C1 segment of cervical spinal cord (tissue), 14 donors: ENCODE measurements at regions not wholly inside any gene's neighbourhood (a gene's known extent, or its start where the extent isn't known, plus 50 kb on each side); places are given as distances from the start of the nearest gene placed in this dataset.

ENCODE experiments used
- DNase-seq, 14 donors: peaks; one replicate each; lab custom pipeline; 2025; lab: John Stamatoyannopoulos, UW

DNA sequence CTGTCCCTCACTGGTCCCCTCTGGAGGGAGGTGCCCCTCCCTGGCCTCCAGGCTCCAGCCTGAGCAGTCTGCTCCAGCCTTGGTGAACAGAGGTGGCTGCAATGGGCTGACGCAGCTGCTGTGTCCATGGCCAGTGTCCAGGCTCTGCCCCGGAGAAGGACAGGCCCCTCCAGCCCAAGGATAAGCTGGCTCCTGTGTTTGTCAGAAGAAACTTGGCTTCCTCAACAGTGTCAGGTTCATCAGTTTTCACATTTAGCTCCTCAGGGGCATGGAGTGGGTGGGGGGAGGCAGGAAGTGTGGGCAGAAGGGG lies 402.8 kb downstream of the MATN1 start:
- no peak for DNase-seq

GRCh38 chr1:30319765-30320580 lies 403.4 kb downstream of the MATN1 start:
- no peak for DNase-seq

DNA sequence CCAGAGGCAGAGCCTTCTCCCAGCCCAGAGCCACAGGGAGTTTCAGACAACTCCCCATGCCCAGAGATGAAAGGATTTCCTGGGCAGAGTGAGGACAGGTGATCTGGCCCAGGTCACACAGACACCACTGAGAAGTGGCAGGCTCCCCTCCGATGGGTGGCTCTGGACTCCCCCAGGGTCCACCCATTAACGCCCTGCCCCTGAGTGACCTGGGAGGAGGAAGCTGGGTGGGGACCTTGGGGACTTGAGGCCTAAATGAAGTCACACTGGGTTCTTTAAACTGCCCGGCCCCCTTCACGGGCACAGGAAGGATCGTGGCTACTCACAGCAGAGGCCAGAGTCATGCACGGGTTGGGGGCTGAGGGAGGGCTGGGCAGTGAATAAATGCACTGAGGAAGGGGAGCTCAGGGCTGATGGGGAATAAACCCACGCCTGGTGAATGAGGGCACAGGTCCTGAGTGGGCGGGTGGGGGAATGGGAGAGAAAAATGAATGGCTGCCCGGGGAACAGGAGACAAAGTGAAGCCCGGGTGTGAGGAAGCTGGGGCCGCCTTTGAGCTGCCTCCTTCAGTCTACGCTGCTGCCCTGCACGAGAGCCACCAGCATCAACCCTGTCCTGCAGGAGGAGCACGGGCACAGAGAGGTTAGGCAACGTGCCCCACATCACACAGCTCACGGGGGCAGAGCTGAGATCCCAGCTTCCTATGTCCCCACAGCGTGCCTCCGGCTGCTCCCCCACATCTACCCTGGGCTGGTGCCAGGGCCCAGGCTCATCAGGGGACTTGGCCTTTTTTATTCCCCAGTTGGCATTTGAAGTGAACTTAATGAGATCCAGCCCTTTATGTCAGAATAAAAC lies 404.3 kb downstream of the MATN1 start:
- no peak for DNase-seq

DNA sequence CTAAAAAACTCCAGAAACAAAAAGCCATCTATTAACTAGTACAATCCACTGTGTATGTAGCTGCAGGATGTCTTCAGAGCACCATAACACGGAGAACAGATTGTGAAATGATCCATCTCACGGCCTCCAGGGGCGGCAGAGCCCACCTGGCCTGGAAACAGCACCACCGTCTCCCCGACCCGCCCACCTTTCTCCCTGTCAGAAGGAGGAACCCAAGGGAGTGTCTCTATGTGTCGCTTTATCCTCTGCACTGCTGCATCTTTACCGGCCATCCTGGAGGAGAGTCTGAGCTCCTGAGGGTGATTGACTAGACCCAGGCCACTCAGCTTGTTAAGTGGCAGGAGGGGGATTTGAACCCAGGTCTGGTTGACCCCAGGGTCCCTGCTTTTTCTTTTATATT lies 405.0 kb downstream of the MATN1 start:
- no peak for DNase-seq

DNA sequence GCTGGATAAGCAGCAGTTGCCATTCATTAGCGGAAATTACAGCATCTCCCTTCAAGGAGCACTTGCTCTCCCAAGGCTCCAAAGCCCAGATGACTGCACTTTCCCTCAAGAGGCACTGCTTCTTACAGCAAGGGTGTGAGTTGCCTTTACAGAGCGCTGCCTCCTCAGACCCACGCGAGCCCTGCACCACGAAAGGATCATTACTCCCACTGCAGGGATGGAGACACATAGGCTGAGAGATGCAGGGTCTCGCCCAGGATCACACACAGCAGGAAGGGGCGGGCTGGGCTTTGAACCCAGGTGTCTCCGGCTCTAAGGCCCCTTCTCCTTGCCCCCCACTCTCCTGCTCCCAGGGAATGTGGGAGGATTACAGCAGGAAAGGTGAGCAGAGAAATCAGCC lies 405.5 kb downstream of the MATN1 start:
- DNase-seq, result no peak

DNA sequence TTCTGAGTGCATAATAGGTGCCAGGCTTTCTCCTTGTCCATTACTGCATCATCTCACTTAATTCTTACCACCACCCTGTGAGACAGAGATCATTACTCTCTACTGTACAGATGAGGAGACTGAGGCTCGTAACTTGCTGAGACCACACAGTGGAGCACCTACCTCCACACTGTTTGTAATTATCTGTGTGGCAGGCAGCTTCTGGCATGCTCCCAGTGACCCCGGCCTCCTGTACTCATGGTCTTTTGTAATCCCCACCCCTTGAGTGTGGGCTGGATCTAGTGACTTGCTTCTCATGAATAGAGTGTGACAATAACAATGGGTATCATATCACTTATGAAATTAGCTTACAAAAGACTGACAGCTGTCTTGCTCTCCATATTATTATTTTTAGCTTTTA lies 407.3 kb downstream of the MATN1 start:
- no peak for DNase-seq

DNA sequence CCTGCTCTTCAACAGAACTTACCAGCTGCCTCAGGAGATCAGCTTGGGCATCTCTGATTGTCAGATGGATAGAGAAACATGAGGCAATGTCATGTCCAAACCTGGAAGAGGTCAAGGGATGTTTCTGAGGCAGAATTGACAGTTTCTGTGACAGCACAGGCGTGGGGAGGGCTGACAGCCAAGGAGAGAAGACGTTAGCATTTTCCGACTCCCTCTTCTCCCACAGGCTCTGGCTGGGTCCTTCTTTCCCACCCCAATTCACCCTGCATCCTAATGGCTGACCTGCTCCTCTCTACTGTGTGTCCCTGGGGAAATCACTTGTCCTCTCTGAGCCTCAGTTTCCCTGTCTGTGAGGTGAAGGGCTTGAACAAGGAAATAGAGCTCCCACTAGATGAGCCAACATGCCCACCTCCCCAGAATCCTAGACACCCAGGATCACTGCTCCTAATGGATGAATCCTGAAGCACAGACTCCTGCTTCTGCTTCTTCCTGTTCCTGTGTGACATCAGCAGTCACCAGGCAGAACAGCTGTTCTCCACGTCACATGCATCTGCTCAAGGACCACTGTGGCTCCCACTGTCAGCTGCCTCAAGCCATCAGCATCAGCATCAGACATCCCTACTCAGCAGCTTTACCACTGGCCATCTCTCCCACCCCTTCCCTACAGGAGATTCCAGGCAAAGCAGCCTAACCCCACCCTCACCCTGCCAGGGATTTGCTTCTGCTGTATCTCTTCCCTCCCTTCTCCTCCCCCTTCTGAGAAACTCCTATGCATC lies 408.0 kb downstream of the MATN1 start:
- DNase-seq, result no peak

- DNase-seq, result no peak
These were observed 408.8 kb downstream of the MATN1 start for GRCh38 chr1:30314591-30314990.

DNA sequence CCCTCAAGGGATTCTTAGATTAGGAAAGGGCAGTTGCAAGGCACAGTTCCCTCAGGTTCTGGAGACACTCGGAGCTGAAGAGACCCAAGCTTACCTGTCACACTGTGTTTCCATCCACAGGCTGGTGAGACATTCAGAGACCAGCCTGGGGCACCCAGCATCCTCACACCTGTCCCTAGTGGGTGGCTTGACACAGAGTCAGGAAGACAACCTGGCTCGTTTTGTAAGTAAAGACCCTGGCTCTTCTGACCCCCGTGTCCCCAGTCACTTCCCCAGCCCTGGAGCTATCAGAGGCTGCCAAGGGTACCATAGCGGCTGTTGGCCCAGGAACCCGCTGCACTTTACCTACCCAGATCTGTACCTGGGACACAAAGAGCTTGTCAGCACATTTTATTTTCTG lies 409.8 kb downstream of the MATN1 start:
- DNase-seq, result no peak

DNA sequence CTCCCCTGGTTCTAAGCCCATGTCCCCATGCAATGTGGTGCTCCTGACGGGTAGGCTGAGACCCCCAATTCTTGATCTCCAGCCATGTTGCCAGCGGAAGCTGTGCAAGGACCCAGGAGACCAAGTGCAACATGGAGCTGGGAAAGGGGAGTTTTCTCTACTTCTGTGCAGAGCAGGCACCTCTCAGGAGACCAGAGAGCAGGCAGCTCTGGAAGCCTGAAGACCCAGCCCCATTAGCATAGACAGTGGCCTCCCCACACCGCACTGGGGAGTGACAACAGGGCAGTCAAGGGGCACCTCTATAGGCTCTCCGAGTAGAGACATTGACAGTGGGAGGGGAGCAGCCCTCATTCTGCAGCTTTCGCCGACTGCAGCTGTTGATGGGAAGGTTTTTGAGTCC lies 410.2 kb downstream of the MATN1 start:
- DNase-seq, result no peak

DNA sequence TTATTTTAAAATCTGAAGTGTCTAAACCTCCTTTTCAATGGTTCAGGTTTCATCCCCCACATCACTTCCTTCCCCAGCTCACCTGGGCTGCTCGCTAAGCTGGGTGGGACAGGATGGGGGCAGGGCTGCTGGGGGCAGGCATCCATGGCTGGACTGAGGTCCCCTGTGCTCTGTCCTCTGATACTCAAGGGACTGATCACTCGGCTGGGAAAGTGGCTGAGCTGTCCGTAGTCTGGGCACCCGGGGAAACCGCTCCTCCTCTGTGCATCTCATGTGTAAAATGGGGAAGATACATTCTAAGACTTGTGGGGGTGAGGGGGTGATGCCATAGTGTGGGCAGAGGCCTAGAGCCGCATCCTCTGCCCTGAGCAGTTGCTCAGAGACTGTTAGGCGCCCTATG lies 411.2 kb downstream of the MATN1 start:
- DNase-seq, result no peak

- DNase-seq, result no peak
These were observed 411.6 kb downstream of the MATN1 start for GRCh38 chr1:30311749-30312148.

- DNase-seq, result no peak
These were observed 412.2 kb downstream of the MATN1 start for GRCh38 chr1:30310966-30311742.

GRCh38 chr1:30307182-30307581 lies 416.2 kb downstream of the MATN1 start:
- no peak for DNase-seq

DNA sequence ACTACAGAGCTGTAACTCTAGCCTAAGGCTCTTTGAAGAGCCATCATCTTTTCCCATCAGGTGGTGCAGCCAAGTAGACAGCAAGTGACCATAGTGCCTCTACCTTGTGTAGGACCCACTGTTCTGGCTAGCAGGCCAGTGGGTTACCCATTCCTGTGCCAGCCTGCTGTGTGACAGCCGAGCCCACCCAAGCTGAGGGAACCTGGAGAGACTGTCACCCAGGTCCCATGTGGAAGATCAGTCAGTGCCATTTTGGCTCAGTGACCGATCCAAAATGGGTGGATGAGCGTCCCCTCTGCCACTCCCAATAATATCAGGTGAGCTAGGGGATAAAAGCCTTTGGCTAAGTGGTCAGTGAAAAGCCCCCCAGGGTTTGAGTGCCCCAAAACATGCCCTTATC lies 417.9 kb downstream of the MATN1 start:
- DNase-seq, result no peak

DNA sequence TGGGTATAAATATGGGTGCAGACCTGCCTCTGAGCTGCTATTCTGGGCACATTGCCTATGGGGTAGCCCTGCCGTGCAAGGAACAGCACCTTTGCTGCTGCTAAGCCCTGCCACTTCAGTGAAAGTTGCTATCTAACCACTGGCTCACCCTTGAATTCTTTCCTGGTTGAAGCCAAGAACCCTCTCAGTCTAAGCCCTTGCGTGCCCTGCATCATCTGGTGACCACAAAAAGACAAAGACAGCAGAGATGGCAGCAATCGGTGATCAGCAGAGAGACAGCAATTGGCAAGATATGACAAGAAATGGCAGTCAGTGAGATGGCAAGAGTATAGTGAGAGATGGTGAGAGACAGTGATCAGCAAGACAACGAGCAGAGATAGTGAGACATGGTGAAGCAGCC lies 418.3 kb downstream of the MATN1 start:
- DNase-seq, result no peak

DNA sequence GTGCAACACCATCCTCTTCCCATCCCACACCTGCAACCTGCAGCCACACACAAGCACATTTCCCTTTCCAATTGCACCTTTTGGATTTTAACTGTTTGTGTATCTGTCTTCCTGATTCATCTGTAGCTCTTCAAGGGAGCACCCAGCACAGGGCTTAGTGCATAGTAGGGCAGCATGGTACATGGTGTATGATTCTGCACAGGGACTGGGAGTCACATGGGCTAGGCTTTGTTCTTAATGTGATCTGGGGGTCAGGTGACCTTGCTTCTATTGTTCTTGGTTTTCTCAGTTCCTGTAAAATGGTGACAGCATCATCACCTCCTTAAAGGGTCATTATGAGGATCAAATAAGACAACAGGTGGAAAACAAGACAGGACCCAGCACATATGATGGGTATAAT lies 419.3 kb downstream of the MATN1 start:
- DNase-seq, result no peak

DNA sequence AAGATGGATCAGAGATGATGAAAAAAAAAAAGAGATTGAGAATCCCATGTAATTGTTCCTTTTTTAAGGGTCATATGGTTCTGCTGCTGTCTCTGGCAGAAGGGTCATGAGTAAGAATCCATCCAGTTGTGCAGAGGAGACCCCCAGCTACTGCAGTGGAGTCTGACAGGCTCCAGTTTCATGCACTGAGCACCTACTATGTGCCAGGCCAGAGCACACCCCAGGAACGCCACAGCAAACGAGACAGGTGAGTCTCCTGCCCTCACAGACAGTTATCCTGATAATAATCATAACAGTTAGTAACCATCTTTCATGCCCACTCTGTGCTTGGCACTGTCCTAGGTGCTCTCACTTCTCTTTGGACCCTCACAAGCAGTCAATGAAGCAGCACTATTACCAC lies 420.0 kb downstream of the MATN1 start:
- DNase-seq, result no peak

GRCh38 chr1:30302858-30303257 lies 420.5 kb downstream of the MATN1 start:
- no peak for DNase-seq

- DNase-seq, result no peak
These were observed 422.7 kb downstream of the MATN1 start for GRCh38 chr1:30300669-30301068.

- DNase-seq, result no peak
These were observed 424.0 kb downstream of the MATN1 start for GRCh38 chr1:30299393-30299792.

- DNase-seq, result no peak
These were observed 427.7 kb downstream of the MATN1 start for GRCh38 chr1:30295674-30296073.
